Loucy (cell line): ENCODE measurements at regions not wholly inside any gene's neighbourhood (a gene's known extent, or its start where the extent isn't known, plus 50 kb on each side); places are given as distances from the start of the nearest gene placed in this dataset.

Experiments
- H2AFZ ChIP-seq: fragments of 200-600 bp; sonication (generic); 2 replicates; pipeline ENCODE4 v1.6.0; 2016; ENCODE audit warnings: antibody characterized with exemption, mild to moderate bottlenecking, low read length, moderate library complexity
- H3F3A ChIP-seq: fragments of 200-600 bp; 2 replicates; pipeline ENCODE4 v1.6.0; 2016; ENCODE audit warnings: antibody characterized with exemption, low read depth, mild to moderate bottlenecking
- H3K27me3 ChIP-seq: fragments of 200-600 bp; sonication (generic); 2 replicates; pipeline ENCODE4 v1.6.1; 2014; ENCODE audit warnings: low read length, mild to moderate bottlenecking; ENCODE audit not compliant: insufficient read depth, poor library complexity, severe bottlenecking
- H3K36me3 ChIP-seq: fragments of 200-600 bp; sonication (generic); 2 replicates; pipeline ENCODE4 v1.6.1; 2016; ENCODE audit warnings: low read length; ENCODE audit not compliant: insufficient read depth
- H3K4me1 ChIP-seq: fragments of 200-600 bp; sonication (generic); 2 replicates; pipeline ENCODE4 v1.5.1; 2014; ENCODE audit warnings: low read length, mild to moderate bottlenecking; ENCODE audit not compliant: insufficient read depth, poor library complexity, severe bottlenecking
- H3K4me2 ChIP-seq: fragments of 200-600 bp; sonication (generic); 2 replicates; pipeline ENCODE4 v1.6.0; 2014; ENCODE audit warnings: antibody characterized with exemption, low read length, low read depth, mild to moderate bottlenecking; ENCODE audit not compliant: poor library complexity, severe bottlenecking
- H3K4me3 ChIP-seq: fragments of 200-600 bp; sonication (generic); 2 replicates; pipeline ENCODE4 v1.5.1; 2014; ENCODE audit warnings: low read length, mild to moderate bottlenecking, mixed read lengths; ENCODE audit not compliant: poor library complexity, severe bottlenecking
- H3K79me2 ChIP-seq: fragments of 200-600 bp; sonication (generic); 2 replicates; pipeline ENCODE4 v1.6.1; 2014; ENCODE audit warnings: low read length; ENCODE audit not compliant: insufficient read depth
- H3K9ac ChIP-seq: fragments of 200-600 bp; sonication (generic); 2 replicates; pipeline ENCODE4 v1.6.0; 2014; ENCODE audit warnings: mild to moderate bottlenecking, low read depth, low read length, moderate library complexity; ENCODE audit not compliant: poor library complexity, severe bottlenecking
- H3K9me2 ChIP-seq: fragments of 200-600 bp; sonication (generic); replicated peaks from 2 replicates; pipeline ENCODE4 v1.6.1; 2016; ENCODE audit warnings: low read depth, low read length, mixed read lengths
- H3K9me3 ChIP-seq: fragments of 200-600 bp; sonication (generic); 2 replicates; pipeline ENCODE4 v1.6.1; 2014; ENCODE audit warnings: mild to moderate bottlenecking, antibody characterized with exemption, low read length, low read depth; ENCODE audit not compliant: insufficient read depth
- H4K20me1 ChIP-seq: fragments of 200-600 bp; sonication (generic); 2 replicates; pipeline ENCODE4 v1.6.0; 2014; ENCODE audit warnings: antibody characterized with exemption, low read length, mild to moderate bottlenecking; ENCODE audit not compliant: insufficient read depth, poor library complexity, severe bottlenecking
- EZH2phosphoT487 ChIP-seq: fragments of 200-600 bp; IDR thresholded peaks from 2 replicates; pipeline ENCODE4 v1.6.1; 2018; ENCODE audit warnings: antibody characterized with exemption, mild to moderate bottlenecking, moderate library complexity, borderline replicate concordance
- TF ChIP-seq, protein P1 (sequence below): fragments of 200-600 bp; sonication (generic); conservative IDR thresholded peaks from 2 replicates; pipeline ENCODE4 v1.5.1; 2014; ENCODE audit warnings: mild to moderate bottlenecking, antibody characterized with exemption, low read length

DNA sequence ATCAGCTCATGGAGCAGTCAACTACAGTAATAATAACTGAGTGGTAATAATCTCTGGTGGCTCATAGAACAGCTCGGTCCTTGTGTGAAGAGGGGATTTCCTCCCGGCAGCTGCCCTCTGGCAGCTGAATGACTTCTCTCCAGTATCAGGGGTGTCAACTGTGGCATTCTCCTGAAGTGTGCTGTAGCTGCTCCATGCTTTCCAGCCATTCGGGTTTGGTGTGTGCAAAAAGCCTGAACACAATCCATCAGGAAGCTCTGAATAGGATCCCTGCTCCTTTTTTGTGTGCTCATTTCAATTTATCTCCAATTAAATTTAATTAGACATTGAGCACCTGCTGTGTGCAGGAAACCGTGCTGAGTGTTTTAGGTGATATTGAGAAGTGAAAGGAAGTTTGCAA, 59.8 kb upstream of the BARX1 start:
- H3K9me2 ChIP-seq, result no peaks in the 10 kb centered on the region
- H2AFZ ChIP-seq, result 0 out of 2 replicates have a peak overlapping the region, but pooled peaks have one; percentile 35
- H3K79me2 ChIP-seq, result no peaks in the 10 kb centered on the region
- no peaks in the 10 kb centered on the region for H3F3A ChIP-seq
- H3K27me3 ChIP-seq, result no peaks in the 10 kb centered on the region
- H3K36me3 ChIP-seq, result no peaks in the 10 kb centered on the region
- TF ChIP-seq, protein P1, sequence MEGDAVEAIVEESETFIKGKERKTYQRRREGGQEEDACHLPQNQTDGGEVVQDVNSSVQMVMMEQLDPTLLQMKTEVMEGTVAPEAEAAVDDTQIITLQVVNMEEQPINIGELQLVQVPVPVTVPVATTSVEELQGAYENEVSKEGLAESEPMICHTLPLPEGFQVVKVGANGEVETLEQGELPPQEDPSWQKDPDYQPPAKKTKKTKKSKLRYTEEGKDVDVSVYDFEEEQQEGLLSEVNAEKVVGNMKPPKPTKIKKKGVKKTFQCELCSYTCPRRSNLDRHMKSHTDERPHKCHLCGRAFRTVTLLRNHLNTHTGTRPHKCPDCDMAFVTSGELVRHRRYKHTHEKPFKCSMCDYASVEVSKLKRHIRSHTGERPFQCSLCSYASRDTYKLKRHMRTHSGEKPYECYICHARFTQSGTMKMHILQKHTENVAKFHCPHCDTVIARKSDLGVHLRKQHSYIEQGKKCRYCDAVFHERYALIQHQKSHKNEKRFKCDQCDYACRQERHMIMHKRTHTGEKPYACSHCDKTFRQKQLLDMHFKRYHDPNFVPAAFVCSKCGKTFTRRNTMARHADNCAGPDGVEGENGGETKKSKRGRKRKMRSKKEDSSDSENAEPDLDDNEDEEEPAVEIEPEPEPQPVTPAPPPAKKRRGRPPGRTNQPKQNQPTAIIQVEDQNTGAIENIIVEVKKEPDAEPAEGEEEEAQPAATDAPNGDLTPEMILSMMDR, result no peak
- no peak for TF ChIP-seq EZH2phosphoT487
- H3K4me3 ChIP-seq, result no peak overlapping the region
- H3K4me1 ChIP-seq, result peaks cover 6% of the 10 kb centered on the region
- no peaks in the 10 kb centered on the region for H3K9me3 ChIP-seq
- H3K4me2 ChIP-seq, result no peak overlapping the region
- no peaks in the 10 kb centered on the region for H4K20me1 ChIP-seq
- H3K9ac ChIP-seq, result no peak overlapping the region

DNA sequence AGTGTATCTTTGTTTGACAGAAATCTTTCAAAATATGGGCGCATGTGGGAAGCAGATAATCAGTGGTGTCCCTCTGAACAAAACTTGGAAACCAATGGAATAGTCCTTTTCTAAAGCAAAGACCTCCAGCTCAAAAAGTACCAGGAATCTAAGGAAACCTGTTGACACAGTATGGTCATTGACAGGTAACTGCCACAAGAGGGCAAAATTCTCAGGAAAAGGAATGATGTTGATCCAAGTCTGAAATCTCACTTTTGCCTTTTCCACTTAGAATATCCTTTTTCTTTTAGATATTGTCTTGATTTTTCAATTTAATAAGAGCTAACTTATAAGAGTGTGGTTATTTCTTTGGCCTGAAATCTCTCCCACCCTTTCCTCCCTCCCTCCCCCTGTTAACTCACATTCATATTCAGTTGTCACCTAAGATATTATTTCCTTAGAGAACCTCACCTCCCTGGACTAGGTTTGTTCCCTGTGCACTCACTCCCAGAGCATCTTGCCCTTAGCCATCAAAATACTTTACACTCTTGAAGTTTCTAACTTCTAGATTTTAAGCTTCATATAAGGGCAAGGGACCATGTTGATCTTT, 59.0 kb upstream of the BARX1 start:
- Histone ChIP-seq H3F3A (no peaks in the 10 kb centered on the region), H3K4me1 (peaks cover 6% of the 10 kb centered on the region), H3K9me2 (no peaks in the 10 kb centered on the region), H3K79me2 (no peaks in the 10 kb centered on the region), H4K20me1 (no peaks in the 10 kb centered on the region), H3K4me3 (no peak overlapping the region), H3K9me3 (no peaks in the 10 kb centered on the region), H3K4me2 (no peak overlapping the region), H2AFZ (no peak overlapping the region), H3K9ac (no peak overlapping the region), H3K27me3 (no peaks in the 10 kb centered on the region), H3K36me3 (no peaks in the 10 kb centered on the region)
- TF ChIP-seq EZH2phosphoT487, result no peak
- TF ChIP-seq, protein P1, result peak; percentile 74

DNA sequence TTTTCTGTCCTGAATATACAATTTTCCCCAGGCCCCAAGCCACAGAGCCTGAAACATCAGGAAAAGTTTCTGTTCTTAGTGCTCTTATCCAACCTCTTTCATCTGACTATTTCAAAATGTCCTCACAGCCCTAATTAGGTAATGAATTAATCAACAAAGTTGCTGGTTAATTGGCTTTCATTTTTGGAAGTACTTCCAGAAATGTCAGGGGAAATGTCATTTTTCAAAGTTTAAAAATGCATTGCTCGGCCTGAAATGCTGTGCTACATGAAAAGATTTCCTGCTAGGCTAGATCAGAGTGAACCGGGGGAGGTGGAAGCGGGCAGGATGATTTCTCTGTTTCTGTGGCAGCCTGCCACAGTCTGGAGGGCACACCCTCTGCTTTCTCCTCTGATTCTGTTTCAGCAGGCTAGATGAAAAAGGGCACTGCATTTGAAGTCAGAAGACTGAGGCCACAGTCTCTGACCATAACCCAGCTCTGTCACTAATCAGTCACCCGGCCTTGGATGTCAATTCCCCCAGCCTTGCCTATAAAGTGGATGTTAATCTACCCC, 55.9 kb upstream of the BARX1 start:
- H3K4me3 ChIP-seq, result no peak overlapping the region
- no peaks in the 10 kb centered on the region for H3K9me3 ChIP-seq
- no peaks in the 10 kb centered on the region for H3F3A ChIP-seq
- no peak overlapping the region for H3K4me2 ChIP-seq
- no peaks in the 10 kb centered on the region for H4K20me1 ChIP-seq
- no peaks in the 10 kb centered on the region for H3K79me2 ChIP-seq
- H3K27me3 ChIP-seq, result no peaks in the 10 kb centered on the region
- TF ChIP-seq EZH2phosphoT487, result no peak
- TF ChIP-seq, protein P1, result no peak
- H3K4me1 ChIP-seq, result peaks cover 6% of the 10 kb centered on the region
- H2AFZ ChIP-seq, result no peak overlapping the region
- H3K9ac ChIP-seq, result no peak overlapping the region
- H3K36me3 ChIP-seq, result no peaks in the 10 kb centered on the region
- no peaks in the 10 kb centered on the region for H3K9me2 ChIP-seq
